ENCODE measurements at regions not wholly inside any gene's neighbourhood (a gene's known extent, or its start where the extent isn't known, plus 50 kb on each side); places are given as distances from the start of the nearest gene placed in this dataset.

DNA sequence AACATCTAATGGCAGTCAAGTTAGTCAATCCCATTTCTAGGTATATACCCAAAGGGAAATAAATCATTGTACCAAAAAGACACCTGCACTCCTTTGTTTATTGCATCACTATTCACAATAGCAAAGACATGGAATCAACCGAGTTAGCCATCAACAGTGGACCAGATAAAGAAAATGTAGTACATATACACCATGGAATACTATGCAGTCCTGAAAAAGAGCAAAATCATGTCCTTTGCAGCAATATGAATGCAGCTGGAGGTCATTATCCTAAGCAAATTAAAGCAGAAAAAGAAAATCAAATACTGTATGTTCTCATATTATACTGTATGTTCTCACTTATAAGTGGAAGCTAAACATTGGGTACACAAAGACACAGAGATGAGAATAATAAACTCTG lies 204.0 kb downstream of the KCNJ2 start:
- intact Hi-C loops (cut with micrococcal nuclease): no loop called here
- Histone ChIP-seq H3K79me2 (ENCODE audit: control insufficient read depth, insufficient read depth, low read length) (no peaks in the 10 kb centered on the region), H3K9ac (replicated peaks; ENCODE audit: extremely low read depth, insufficient read depth, low read length) (no peak overlapping the region), H3K4me2 (ENCODE audit: insufficient read depth, low read length) (no peak overlapping the region), H3K27ac (ENCODE audit: insufficient read depth, low read depth, low read length) (no peak overlapping the region), H2AFZ (ENCODE audit: low read depth, low read length) (no peak overlapping the region), H3K36me3 (ENCODE audit: control insufficient read depth in 2 of 2, extremely low read depth in 1 of 2, insufficient read depth in 2 of 2, low read length in 2 of 2) (no peaks in the 10 kb centered on the region), H3K4me1 (ENCODE audit: control insufficient read depth, extremely low read depth, insufficient read depth, low read length) (no peaks in the 10 kb centered on the region), H3K9me1 (replicated peaks; ENCODE audit: control insufficient read depth, extremely low read depth, insufficient read depth, low read length) (no peaks in the 10 kb centered on the region), H4K20me1 (replicated peaks; ENCODE audit: control insufficient read depth, extremely low read depth, insufficient read depth, low read length) (no peaks in the 10 kb centered on the region), H3K27me3 (ENCODE audit: control insufficient read depth in 2 of 2, insufficient read depth in 2 of 2, low read length in 2 of 2) (no peaks in the 10 kb centered on the region), H3K9me3 (replicated peaks; ENCODE audit: control insufficient read depth, insufficient read depth, low read length) (no peaks in the 10 kb centered on the region), H3K4me3 (replicated peaks in 1 of 3; ENCODE audit: insufficient read depth in 1 of 3, low read depth in 1 of 3, low read length in 3 of 3) (no peak overlapping the region)
- dilution Hi-C loops (cut with MboI; ENCODE audit: extremely low pct_ligation_motif_present, low sequenced_read_pairs): no loop called here
- CTCF ChIA-PET: no interaction called here
- no peak for TF ChIP-seq FOS (IDR thresholded peaks at IDR 0.05; ENCODE audit: borderline replicate concordance, insufficient read depth, low read length)
- no peak for TF ChIP-seq EZH2 (IDR thresholded peaks at IDR 0.05; ENCODE audit: borderline replicate concordance, low read depth, low read length, severe bottlenecking)
- TF ChIP-seq, protein P1, sequence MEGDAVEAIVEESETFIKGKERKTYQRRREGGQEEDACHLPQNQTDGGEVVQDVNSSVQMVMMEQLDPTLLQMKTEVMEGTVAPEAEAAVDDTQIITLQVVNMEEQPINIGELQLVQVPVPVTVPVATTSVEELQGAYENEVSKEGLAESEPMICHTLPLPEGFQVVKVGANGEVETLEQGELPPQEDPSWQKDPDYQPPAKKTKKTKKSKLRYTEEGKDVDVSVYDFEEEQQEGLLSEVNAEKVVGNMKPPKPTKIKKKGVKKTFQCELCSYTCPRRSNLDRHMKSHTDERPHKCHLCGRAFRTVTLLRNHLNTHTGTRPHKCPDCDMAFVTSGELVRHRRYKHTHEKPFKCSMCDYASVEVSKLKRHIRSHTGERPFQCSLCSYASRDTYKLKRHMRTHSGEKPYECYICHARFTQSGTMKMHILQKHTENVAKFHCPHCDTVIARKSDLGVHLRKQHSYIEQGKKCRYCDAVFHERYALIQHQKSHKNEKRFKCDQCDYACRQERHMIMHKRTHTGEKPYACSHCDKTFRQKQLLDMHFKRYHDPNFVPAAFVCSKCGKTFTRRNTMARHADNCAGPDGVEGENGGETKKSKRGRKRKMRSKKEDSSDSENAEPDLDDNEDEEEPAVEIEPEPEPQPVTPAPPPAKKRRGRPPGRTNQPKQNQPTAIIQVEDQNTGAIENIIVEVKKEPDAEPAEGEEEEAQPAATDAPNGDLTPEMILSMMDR (IDR thresholded peaks at IDR 0.05; ENCODE audit: extremely low read depth in 1 of 2, insufficient read depth in 1 of 2, low read depth in 1 of 2, low read length in 2 of 2): no peak
- no peak for TF ChIP-seq POLR2AphosphoS5 (IDR thresholded peaks at IDR 0.05; ENCODE audit: insufficient read depth, low read depth, low read length)
- no peak for TF ChIP-seq POLR2A (IDR thresholded peaks at IDR 0.05; ENCODE audit: low read depth, low read length)
- DNase-seq (ENCODE audit: low read depth, low spot score) (no peak), FAIRE-seq (peak; percentile 8)
- POLR2A ChIA-PET: no interaction called here
- no TSS peak for BruUV-seq (replicated peaks)

DNA sequence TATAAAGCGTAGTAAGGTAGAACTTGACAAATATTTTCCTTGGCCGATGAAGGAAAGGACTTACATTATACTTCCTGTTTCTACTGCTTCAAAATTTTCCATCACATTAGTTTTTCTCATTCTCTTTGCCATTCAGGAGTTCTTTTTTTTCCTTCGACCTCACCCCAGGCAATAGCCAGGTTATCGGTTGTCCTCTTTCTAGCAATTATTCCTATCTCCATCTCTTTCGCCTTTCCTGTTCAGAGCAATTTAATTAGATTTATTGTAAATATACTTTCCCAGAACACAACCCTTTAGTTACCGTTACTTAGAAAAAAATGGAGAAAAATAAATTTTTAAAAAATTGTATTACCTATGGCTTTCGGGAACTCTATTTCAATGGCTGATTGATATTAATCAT lies 205.2 kb downstream of the KCNJ2 start:
- Histone ChIP-seq H3K27ac (ENCODE audit: insufficient read depth, low read depth, low read length) (no peak overlapping the region), H3K79me2 (ENCODE audit: control insufficient read depth, insufficient read depth, low read length) (no peaks in the 10 kb centered on the region), H3K9me1 (replicated peaks; ENCODE audit: control insufficient read depth, extremely low read depth, insufficient read depth, low read length) (no peaks in the 10 kb centered on the region), H4K20me1 (replicated peaks; ENCODE audit: control insufficient read depth, extremely low read depth, insufficient read depth, low read length) (no peaks in the 10 kb centered on the region), H3K4me3 (replicated peaks in 1 of 3; ENCODE audit: insufficient read depth in 1 of 3, low read depth in 1 of 3, low read length in 3 of 3) (no peak overlapping the region), H3K4me2 (ENCODE audit: insufficient read depth, low read length) (no peak overlapping the region), H3K36me3 (ENCODE audit: control insufficient read depth in 2 of 2, extremely low read depth in 1 of 2, insufficient read depth in 2 of 2, low read length in 2 of 2) (no peaks in the 10 kb centered on the region), H3K4me1 (ENCODE audit: control insufficient read depth, extremely low read depth, insufficient read depth, low read length) (no peaks in the 10 kb centered on the region), H3K9me3 (replicated peaks; ENCODE audit: control insufficient read depth, insufficient read depth, low read length) (no peaks in the 10 kb centered on the region), H2AFZ (ENCODE audit: low read depth, low read length) (no peak overlapping the region), H3K9ac (replicated peaks; ENCODE audit: extremely low read depth, insufficient read depth, low read length) (no peak overlapping the region), H3K27me3 (ENCODE audit: control insufficient read depth in 2 of 2, insufficient read depth in 2 of 2, low read length in 2 of 2) (no peaks in the 10 kb centered on the region)
- no peak for TF ChIP-seq EZH2 (IDR thresholded peaks at IDR 0.05; ENCODE audit: borderline replicate concordance, low read depth, low read length, severe bottlenecking)
- TF ChIP-seq, protein P1 (IDR thresholded peaks at IDR 0.05; ENCODE audit: extremely low read depth in 1 of 2, insufficient read depth in 1 of 2, low read depth in 1 of 2, low read length in 2 of 2): no peak
- no peak for TF ChIP-seq POLR2A (IDR thresholded peaks at IDR 0.05; ENCODE audit: low read depth, low read length)
- TF ChIP-seq POLR2AphosphoS5 (IDR thresholded peaks at IDR 0.05; ENCODE audit: insufficient read depth, low read depth, low read length): no peak
- no peak for TF ChIP-seq FOS (IDR thresholded peaks at IDR 0.05; ENCODE audit: borderline replicate concordance, insufficient read depth, low read length)
- TF ChIP-seq MYC (IDR thresholded peaks at IDR 0.05; ENCODE audit: low read depth, low read length): no peak
- TF ChIP-seq GATA2 (IDR thresholded peaks at IDR 0.05; ENCODE audit: insufficient read depth, insufficient read length, low read depth, low read length): no peak
- no peak for TF ChIP-seq JUN (IDR thresholded peaks at IDR 0.05; ENCODE audit: borderline replicate concordance, insufficient read depth, insufficient read length, low read depth)
- TF ChIP-seq, protein P2, sequence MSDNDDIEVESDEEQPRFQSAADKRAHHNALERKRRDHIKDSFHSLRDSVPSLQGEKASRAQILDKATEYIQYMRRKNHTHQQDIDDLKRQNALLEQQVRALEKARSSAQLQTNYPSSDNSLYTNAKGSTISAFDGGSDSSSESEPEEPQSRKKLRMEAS (IDR thresholded peaks at IDR 0.05; ENCODE audit: insufficient read depth, insufficient read length): no peak
- DNase-seq (ENCODE audit: low read depth, low spot score) (no peak), FAIRE-seq (no peak)
- POLR2A ChIA-PET: no interaction called here
- BruUV-seq (replicated peaks): no TSS peak
- dilution Hi-C loops (cut with MboI; ENCODE audit: extremely low pct_ligation_motif_present, low sequenced_read_pairs): no loop called here
- intact Hi-C loops (cut with micrococcal nuclease): no loop called here
- CTCF ChIA-PET: no interaction called here

Measured in endothelial cell of umbilical vein (primary cell).